GM20000 (cell line): ENCODE measurements at regions not wholly inside any gene's neighbourhood (a gene's known extent, or its start where the extent isn't known, plus 50 kb on each side); places are given as distances from the start of the nearest gene placed in this dataset.

Experiments
- DNase-seq: peaks from one replicate; pipeline ENCODE4 v3.0.0; 2012; ENCODE audit warnings: low spot score
- CTCF ChIP-seq: IDR thresholded peaks from 2 replicates; pipeline ENCODE4 v1.5.1; 2012; ENCODE audit warnings: mild to moderate bottlenecking, control low read depth; ENCODE audit errors: extremely low read depth, missing control alignments

GRCh38 chr5:135279328-135279727, 119.7 kb downstream of the MACROH2A1 start:
- DNase-seq: no peak
- no peak for TF ChIP-seq CTCF

GRCh38 chr5:135276151-135276550, 122.9 kb downstream of the MACROH2A1 start:
- DNase-seq: no peak
- TF ChIP-seq CTCF: no peak

GRCh38 chr5:135273212-135273611, 125.8 kb downstream of the MACROH2A1 start:
- no peak for DNase-seq
- TF ChIP-seq CTCF: no peak

- TF ChIP-seq CTCF: no peak
- no peak for DNase-seq
These were observed 126.7 kb downstream of the MACROH2A1 start for GRCh38 chr5:135272311-135272805.

- TF ChIP-seq CTCF: no peak
- no peak for DNase-seq
These were observed 127.3 kb downstream of the MACROH2A1 start for GRCh38 chr5:135271533-135272310.

- DNase-seq: no peak
- TF ChIP-seq CTCF: no peak
These were observed 129.1 kb downstream of the MACROH2A1 start for GRCh38 chr5:135269931-135270421.

- DNase-seq: no peak
- no peak for TF ChIP-seq CTCF
These were observed 129.8 kb downstream of the MACROH2A1 start for GRCh38 chr5:135269199-135269598.
